ENCODE measurements at regions not wholly inside any gene's neighbourhood (a gene's known extent, or its start where the extent isn't known, plus 50 kb on each side); places are given as distances from the start of the nearest gene placed in this dataset.

GRCh38 chr2:134070281-134070741 lies 183.6 kb upstream of the MGAT5 start:
- Mint-ChIP-seq H3K36me3 (ENCODE audit: low read depth) (no peaks in the 10 kb centered on the region), H3K27ac (no peak overlapping the region), H3K9me3 (peaks cover 12% of the 10 kb centered on the region), H3K27me3 (ENCODE audit: insufficient read depth) (peaks cover 3% of the 10 kb centered on the region), H3K4me3 (no peak overlapping the region), H3K4me1 (peaks cover 6% of the 10 kb centered on the region)
- Histone ChIP-seq H3K9me3 (ENCODE audit: control insufficient read depth, low read length) (peaks cover 9% of the 10 kb centered on the region), H3K36me3 (ENCODE audit: control insufficient read depth, insufficient read depth, low read length) (no peaks in the 10 kb centered on the region), H3K4me3 (ENCODE audit: low read length) (no peak overlapping the region), H3K4me1 (ENCODE audit: control insufficient read depth, insufficient read depth, low read length) (no peaks in the 10 kb centered on the region), H3K27ac (ENCODE audit: low read depth, low read length) (no peak overlapping the region), H3K27me3 (ENCODE audit: control insufficient read depth, insufficient read depth, low read length, poor library complexity, severe bottlenecking) (no peaks in the 10 kb centered on the region), H3K9ac (ENCODE audit: extremely low read depth, low read length, poor library complexity, severe bottlenecking) (no peak overlapping the region)
- no peak for DNase-seq
- TF ChIP-seq CTCF (conservative IDR thresholded peaks at IDR 0.05) = no peak
- WGBS, 2 experiments (ENCODE audit: insufficient coverage in 1 of 2, insufficient read length in 1 of 2) = 92 to 100% methylated on average over 1 to 6 of the region's 6 CpGs

- no peak overlapping the region for H3K4me3 ChIP-seq (ENCODE audit: low read length)
- no peak overlapping the region for H3K27ac ChIP-seq (ENCODE audit: low read depth, low read length)
- H3K27ac Mint-ChIP-seq = no peak overlapping the region
- no peaks in the 10 kb centered on the region for H3K4me1 ChIP-seq (ENCODE audit: control insufficient read depth, insufficient read depth, low read length)
- no peak overlapping the region for H3K9ac ChIP-seq (ENCODE audit: extremely low read depth, low read length, poor library complexity, severe bottlenecking)
- DNase-seq = no peak
- H3K9me3 Mint-ChIP-seq = no peaks in the 10 kb centered on the region
- peaks cover 6% of the 10 kb centered on the region for H3K4me1 Mint-ChIP-seq
- TF ChIP-seq CTCF (conservative IDR thresholded peaks at IDR 0.05) = no peak
- no peak overlapping the region for H3K4me3 Mint-ChIP-seq
- H3K27me3 Mint-ChIP-seq (ENCODE audit: insufficient read depth) = peaks cover 5% of the 10 kb centered on the region
- H3K27me3 ChIP-seq (ENCODE audit: control insufficient read depth, insufficient read depth, low read length, poor library complexity, severe bottlenecking) = no peaks in the 10 kb centered on the region
- WGBS, 2 experiments (ENCODE audit: insufficient coverage in 1 of 2, insufficient read length in 1 of 2) = 92% methylated on average over 1 of the region's 1 CpG; no CpG with 5 or more reads in 1 of the 2 experiments
- no peaks in the 10 kb centered on the region for H3K36me3 ChIP-seq (ENCODE audit: control insufficient read depth, insufficient read depth, low read length)
- H3K36me3 Mint-ChIP-seq (ENCODE audit: low read depth) = no peaks in the 10 kb centered on the region
- H3K9me3 ChIP-seq (ENCODE audit: control insufficient read depth, low read length) = peaks cover 16% of the 10 kb centered on the region
Measured at GRCh38 chr2:134072341-134072740, 181.5 kb upstream of the MGAT5 start.

- H3K36me3 ChIP-seq (ENCODE audit: control insufficient read depth, insufficient read depth, low read length) = no peaks in the 10 kb centered on the region
- no peak for DNase-seq
- no peak for TF ChIP-seq CTCF (conservative IDR thresholded peaks at IDR 0.05)
- H3K4me3 ChIP-seq (ENCODE audit: low read length) = no peak overlapping the region
- Mint-ChIP-seq H3K36me3 (ENCODE audit: low read depth) (no peaks in the 10 kb centered on the region), H3K27ac (no peak overlapping the region), H3K27me3 (ENCODE audit: insufficient read depth) (peaks cover 8% of the 10 kb centered on the region), H3K4me3 (no peak overlapping the region), H3K4me1 (peaks cover 6% of the 10 kb centered on the region), H3K9me3 (no peaks in the 10 kb centered on the region)
- H3K9me3 ChIP-seq (ENCODE audit: control insufficient read depth, low read length) = peaks cover 16% of the 10 kb centered on the region
- H3K27ac ChIP-seq (ENCODE audit: low read depth, low read length) = no peak overlapping the region
- no peaks in the 10 kb centered on the region for H3K27me3 ChIP-seq (ENCODE audit: control insufficient read depth, insufficient read depth, low read length, poor library complexity, severe bottlenecking)
- no peak overlapping the region for H3K9ac ChIP-seq (ENCODE audit: extremely low read depth, low read length, poor library complexity, severe bottlenecking)
- no peaks in the 10 kb centered on the region for H3K4me1 ChIP-seq (ENCODE audit: control insufficient read depth, insufficient read depth, low read length)
- 93% methylated on average over 2 of the region's 2 CpGs; no CpG with 5 or more reads in 1 of the 2 experiments for WGBS, 2 experiments (ENCODE audit: insufficient coverage in 1 of 2, insufficient read length in 1 of 2)
Measured at GRCh38 chr2:134073023-134073422, 180.8 kb upstream of the MGAT5 start.
